ENCODE measurements at regions not wholly inside any gene's neighbourhood (a gene's known extent, or its start where the extent isn't known, plus 50 kb on each side); places are given as distances from the start of the nearest gene placed in this dataset.
"Not testable (repeated sequence)": the region's sequence is repeated elsewhere in the genome, so short reads cannot be mapped to it uniquely, and the experiment has no call there.

DNA sequence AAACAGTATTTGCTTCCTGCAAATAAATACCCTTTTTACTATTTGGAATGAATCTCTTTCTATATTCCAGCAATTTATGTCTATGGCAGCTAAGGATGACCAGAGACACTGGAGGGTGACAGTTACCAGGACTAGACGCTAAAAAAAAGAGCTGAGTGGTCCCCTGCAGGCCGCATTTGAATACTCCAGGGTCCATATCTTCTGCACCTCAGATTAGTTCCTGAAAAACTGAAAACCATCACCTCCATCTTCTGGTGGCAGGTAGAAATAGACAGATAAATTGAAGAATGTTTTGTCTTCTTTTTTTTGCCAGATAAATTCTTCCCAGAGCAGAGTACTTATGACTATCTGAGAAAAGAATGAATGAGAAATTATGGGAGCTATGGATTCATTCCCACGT is 145.6 kb downstream of the CSNK2A3 start:
- no peak overlapping the region for H2AK5ac ChIP-seq (ENCODE audit: low read length)
- H3K79me2 ChIP-seq (ENCODE audit: control insufficient read depth, insufficient read depth, low read length, poor library complexity): no peaks in the 10 kb centered on the region
- no peak overlapping the region for H3K4me3 ChIP-seq (ENCODE audit: low read depth, low read length)
- no peak overlapping the region for H3K4me2 ChIP-seq (ENCODE audit: low read length)
- H3K27ac ChIP-seq (ENCODE audit: low read depth, low read length): no peak overlapping the region
- no peak overlapping the region for H2AFZ ChIP-seq (ENCODE audit: insufficient read depth, low read length, poor library complexity)
- no CpG with 5 or more reads among the region's 3 CpGs for WGBS (ENCODE audit: extremely low coverage, insufficient coverage, insufficient read length)
- H4K12ac ChIP-seq (ENCODE audit: low read depth, low read length): no peak overlapping the region
- H2BK5ac ChIP-seq (ENCODE audit: low read depth, low read length, poor library complexity): no peak overlapping the region
- no peak for DNase-seq
- no peaks in the 10 kb centered on the region for H3K27me3 ChIP-seq (ENCODE audit: insufficient read depth, low read length)
- H3K14ac ChIP-seq (ENCODE audit: low read length): no peak overlapping the region
- H4K91ac ChIP-seq (ENCODE audit: low read depth, low read length): no peak overlapping the region
- no peaks in the 10 kb centered on the region for H3K4me1 ChIP-seq (ENCODE audit: control insufficient read depth in 1 of 2, insufficient read depth in 2 of 2, low read length in 2 of 2)
- H3K18ac ChIP-seq (ENCODE audit: low read length): no peak overlapping the region
- H3K4ac ChIP-seq (ENCODE audit: low read depth, low read length): no peak overlapping the region
- no peaks in the 10 kb centered on the region for H3K36me3 ChIP-seq (ENCODE audit: control insufficient read depth in 1 of 2, insufficient read depth in 2 of 2, low read length in 2 of 2)
- H2BK12ac ChIP-seq (ENCODE audit: low read length): no peak overlapping the region
- no peak overlapping the region for H3K23ac ChIP-seq (ENCODE audit: low read length)
- H2BK120ac ChIP-seq (ENCODE audit: insufficient read depth, low read length, poor library complexity): no peak overlapping the region
- no peak overlapping the region for H3K9ac ChIP-seq (ENCODE audit: low read length)
- no peak overlapping the region for H4K8ac ChIP-seq (ENCODE audit: low read depth, low read length)
- no peaks in the 10 kb centered on the region for H3K79me1 ChIP-seq (ENCODE audit: low read length)
- H3K9me3 ChIP-seq (ENCODE audit: insufficient read depth, low read depth, low read length): peaks cover 2% of the 10 kb centered on the region

DNA sequence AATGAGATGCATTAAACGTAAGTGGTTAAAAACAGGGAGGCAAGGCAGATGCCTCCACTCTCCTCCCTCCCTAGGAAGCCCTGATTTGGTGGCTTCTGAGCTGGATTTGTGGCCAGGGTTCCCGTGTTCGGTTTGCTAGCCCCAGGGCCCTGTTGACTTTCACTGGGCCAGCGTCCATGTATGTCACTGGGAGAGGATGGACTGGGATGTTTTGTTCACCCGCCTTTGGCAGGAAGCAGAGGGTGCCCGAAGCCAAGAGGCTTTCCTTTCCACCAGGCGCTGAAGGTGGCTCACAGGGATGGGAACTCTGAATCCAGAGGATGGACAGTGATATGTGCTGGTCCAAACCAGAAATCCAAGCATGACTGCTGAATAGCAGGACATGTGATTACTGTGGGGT is 146.6 kb downstream of the CSNK2A3 start:
- peaks cover 2% of the 10 kb centered on the region for H3K9me3 ChIP-seq (ENCODE audit: insufficient read depth, low read depth, low read length)
- H3K79me1 ChIP-seq (ENCODE audit: low read length): no peaks in the 10 kb centered on the region
- no peak overlapping the region for H3K4me2 ChIP-seq (ENCODE audit: low read length)
- H3K27me3 ChIP-seq (ENCODE audit: insufficient read depth, low read length): no peaks in the 10 kb centered on the region
- no peak overlapping the region for H2AFZ ChIP-seq (ENCODE audit: insufficient read depth, low read length, poor library complexity)
- no peak overlapping the region for H4K8ac ChIP-seq (ENCODE audit: low read depth, low read length)
- H3K4me1 ChIP-seq (ENCODE audit: control insufficient read depth in 1 of 2, insufficient read depth in 2 of 2, low read length in 2 of 2): no peaks in the 10 kb centered on the region
- H3K18ac ChIP-seq (ENCODE audit: low read length): no peak overlapping the region
- no peak overlapping the region for H3K23ac ChIP-seq (ENCODE audit: low read length)
- no peak overlapping the region for H3K27ac ChIP-seq (ENCODE audit: low read depth, low read length)
- no peak overlapping the region for H3K14ac ChIP-seq (ENCODE audit: low read length)
- no peak for DNase-seq
- H2BK120ac ChIP-seq (ENCODE audit: insufficient read depth, low read length, poor library complexity): no peak overlapping the region
- H2BK12ac ChIP-seq (ENCODE audit: low read length): no peak overlapping the region
- H2BK5ac ChIP-seq (ENCODE audit: low read depth, low read length, poor library complexity): no peak overlapping the region
- no peak overlapping the region for H3K9ac ChIP-seq (ENCODE audit: low read length)
- no peak overlapping the region for H4K12ac ChIP-seq (ENCODE audit: low read depth, low read length)
- no peaks in the 10 kb centered on the region for H3K36me3 ChIP-seq (ENCODE audit: control insufficient read depth in 1 of 2, insufficient read depth in 2 of 2, low read length in 2 of 2)
- no peaks in the 10 kb centered on the region for H3K79me2 ChIP-seq (ENCODE audit: control insufficient read depth, insufficient read depth, low read length, poor library complexity)
- H2AK5ac ChIP-seq (ENCODE audit: low read length): no peak overlapping the region
- H4K91ac ChIP-seq (ENCODE audit: low read depth, low read length): no peak overlapping the region
- no CpG with 5 or more reads among the region's 7 CpGs for WGBS (ENCODE audit: extremely low coverage, insufficient coverage, insufficient read length)
- H3K4ac ChIP-seq (ENCODE audit: low read depth, low read length): no peak overlapping the region
- H3K4me3 ChIP-seq (ENCODE audit: low read depth, low read length): no peak overlapping the region

DNA sequence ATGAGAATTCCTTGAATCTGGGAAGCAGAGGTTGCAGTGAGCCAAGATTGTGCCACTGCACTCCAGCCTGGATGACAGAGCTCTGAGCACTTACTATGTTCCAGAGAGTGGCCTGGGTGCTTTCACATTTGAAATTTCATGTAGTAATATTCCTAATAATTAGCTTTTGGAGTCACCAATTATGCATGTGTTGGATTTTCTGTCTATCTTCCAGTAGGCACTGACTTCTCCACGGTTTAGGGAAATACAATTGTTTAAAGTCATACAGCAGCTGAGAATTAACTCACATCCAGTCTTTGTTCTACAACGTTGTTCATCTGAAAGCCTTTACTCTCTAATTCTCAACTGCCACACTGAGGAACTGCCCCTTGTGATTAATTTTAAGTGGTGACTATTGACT is 150.2 kb downstream of the CSNK2A3 start:
- H4K12ac ChIP-seq (ENCODE audit: low read depth, low read length): no peak overlapping the region
- no peak overlapping the region for H2BK12ac ChIP-seq (ENCODE audit: low read length)
- no peaks in the 10 kb centered on the region for H3K79me2 ChIP-seq (ENCODE audit: control insufficient read depth, insufficient read depth, low read length, poor library complexity)
- H4K91ac ChIP-seq (ENCODE audit: low read depth, low read length): no peak overlapping the region
- no peak overlapping the region for H2BK5ac ChIP-seq (ENCODE audit: low read depth, low read length, poor library complexity)
- no peak overlapping the region for H3K27ac ChIP-seq (ENCODE audit: low read depth, low read length)
- H4K8ac ChIP-seq (ENCODE audit: low read depth, low read length): no peak overlapping the region
- H3K4me3 ChIP-seq (ENCODE audit: low read depth, low read length): no peak overlapping the region
- H3K23ac ChIP-seq (ENCODE audit: low read length): no peak overlapping the region
- no peaks in the 10 kb centered on the region for H3K27me3 ChIP-seq (ENCODE audit: insufficient read depth, low read length)
- H3K9ac ChIP-seq (ENCODE audit: low read length): no peak overlapping the region
- DNase-seq: no peak
- H3K36me3 ChIP-seq (ENCODE audit: control insufficient read depth in 1 of 2, insufficient read depth in 2 of 2, low read length in 2 of 2): no peaks in the 10 kb centered on the region
- no peak overlapping the region for H2AFZ ChIP-seq (ENCODE audit: insufficient read depth, low read length, poor library complexity)
- no peak overlapping the region for H3K4ac ChIP-seq (ENCODE audit: low read depth, low read length)
- peaks cover 2% of the 10 kb centered on the region for H3K9me3 ChIP-seq (ENCODE audit: insufficient read depth, low read depth, low read length)
- no CpG with 5 or more reads among the region's 2 CpGs for WGBS (ENCODE audit: extremely low coverage, insufficient coverage, insufficient read length)
- H3K4me1 ChIP-seq (ENCODE audit: control insufficient read depth in 1 of 2, insufficient read depth in 2 of 2, low read length in 2 of 2): no peaks in the 10 kb centered on the region
- H3K79me1 ChIP-seq (ENCODE audit: low read length): no peaks in the 10 kb centered on the region
- H3K14ac ChIP-seq (ENCODE audit: low read length): no peak overlapping the region
- H2AK5ac ChIP-seq (ENCODE audit: low read length): no peak overlapping the region
- no peak overlapping the region for H3K18ac ChIP-seq (ENCODE audit: low read length)
- H2BK120ac ChIP-seq (ENCODE audit: insufficient read depth, low read length, poor library complexity): no peak overlapping the region
- no peak overlapping the region for H3K4me2 ChIP-seq (ENCODE audit: low read length)

DNA sequence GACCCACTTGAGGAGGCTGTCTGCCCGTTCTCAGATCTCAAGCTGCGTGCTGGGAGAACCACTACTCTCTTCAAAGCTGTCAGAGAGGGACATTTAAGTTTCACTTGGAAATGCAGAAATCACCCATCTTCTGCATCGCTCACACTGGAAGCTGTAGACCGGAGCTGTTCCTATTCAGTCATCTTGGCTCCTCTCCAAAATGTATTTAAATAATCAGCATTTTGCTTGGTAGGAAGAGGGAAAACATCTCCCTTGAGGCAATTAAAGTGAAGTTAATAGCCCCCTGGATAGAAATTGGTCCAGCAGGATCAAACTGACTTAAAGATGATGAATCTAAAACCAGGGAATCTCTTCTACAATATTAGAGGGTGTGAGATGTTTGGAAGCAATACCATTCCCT is 151.7 kb downstream of the CSNK2A3 start:
- H3K9ac ChIP-seq (ENCODE audit: low read length); H2AFZ ChIP-seq (ENCODE audit: insufficient read depth, low read length, poor library complexity); H3K4me2 ChIP-seq (ENCODE audit: low read length); H3K18ac ChIP-seq (ENCODE audit: low read length); H3K79me1 ChIP-seq (ENCODE audit: low read length); H3K27ac ChIP-seq (ENCODE audit: low read depth, low read length); H3K23ac ChIP-seq (ENCODE audit: low read length); H3K4me3 ChIP-seq (ENCODE audit: low read depth, low read length); H3K4me1 ChIP-seq (ENCODE audit: control insufficient read depth in 1 of 2, insufficient read depth in 2 of 2, low read length in 2 of 2); H2AK5ac ChIP-seq (ENCODE audit: low read length); H2BK120ac ChIP-seq (ENCODE audit: insufficient read depth, low read length, poor library complexity); H2BK5ac ChIP-seq (ENCODE audit: low read depth, low read length, poor library complexity); H3K36me3 ChIP-seq (ENCODE audit: control insufficient read depth in 1 of 2, insufficient read depth in 2 of 2, low read length in 2 of 2); H2BK12ac ChIP-seq (ENCODE audit: low read length); H3K9me3 ChIP-seq (ENCODE audit: insufficient read depth, low read depth, low read length); H3K4ac ChIP-seq (ENCODE audit: low read depth, low read length); H4K8ac ChIP-seq (ENCODE audit: low read depth, low read length); DNase-seq; H3K14ac ChIP-seq (ENCODE audit: low read length); H3K79me2 ChIP-seq (ENCODE audit: control insufficient read depth, insufficient read depth, low read length, poor library complexity); H4K12ac ChIP-seq (ENCODE audit: low read depth, low read length); H4K91ac ChIP-seq (ENCODE audit: low read depth, low read length); H3K27me3 ChIP-seq (ENCODE audit: insufficient read depth, low read length): not testable (repeated sequence)
- no CpG with 5 or more reads among the region's 4 CpGs for WGBS (ENCODE audit: extremely low coverage, insufficient coverage, insufficient read length)

Measured in trophoblast cell (in vitro differentiated cells and primary cell).